Esophagus muscularis mucosa (tissue), 4 donors: ENCODE measurements at regions not wholly inside any gene's neighbourhood (a gene's known extent, or its start where the extent isn't known, plus 50 kb on each side); places are given as distances from the start of the nearest gene placed in this dataset.

ENCODE experiments used
- EP300 ChIP-seq: sonication (generic); formaldehyde crosslinking; IDR thresholded peaks from one replicate; pipeline ENCODE4 v1.6.1; 2017; ENCODE audit warnings: antibody characterized with exemption
- POLR2A ChIP-seq: fragments of 450-650 bp; IDR thresholded peaks from one replicate; pipeline ENCODE4 v1.6.1; 2017; ENCODE audit warnings: antibody characterized with exemption, moderate library complexity, mild to moderate bottlenecking, low read depth
- POLR2AphosphoS5 ChIP-seq, 2 donors: sonication (generic); formaldehyde crosslinking; IDR thresholded peaks; one replicate each; pipeline ENCODE4 v1.6.1; 2017; ENCODE audit warnings: antibody characterized with exemption in 2 of 2
- TF ChIP-seq, protein P1 (sequence below), 3 experiments: fragments of 200-600 bp in 2 of 3; fragments of 450-650 bp in 1 of 3; sonication (generic) in 2 of 3; IDR thresholded peaks; one replicate each; pipeline ENCODE4 v1.5.1; 2017 to 2019; ENCODE audit warnings: antibody characterized with exemption in 3 of 3, mild to moderate bottlenecking in 2 of 3, moderate library complexity in 1 of 3

DNA sequence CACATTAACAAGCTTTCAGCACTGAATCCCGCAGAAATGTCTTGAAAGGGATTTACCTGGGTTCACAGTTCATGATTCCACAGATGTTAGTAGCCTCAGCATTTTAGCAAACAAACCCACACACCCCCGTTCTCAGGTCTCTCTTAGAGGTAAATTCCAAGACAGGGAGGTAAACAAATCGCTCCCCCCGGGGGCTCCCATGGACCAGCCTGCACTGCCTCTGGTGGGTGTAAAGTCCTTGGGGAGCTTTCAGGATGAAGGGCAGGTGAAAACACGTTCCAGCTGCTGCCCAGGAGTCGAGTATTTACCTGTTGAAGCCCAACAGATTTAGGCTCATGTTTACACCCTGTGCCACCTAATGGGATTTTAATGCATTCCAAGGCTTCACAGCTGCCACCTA is 187.0 kb upstream of the FOXQ1 start:
- TF ChIP-seq POLR2A (no peak), EP300 (no peak), POLR2AphosphoS5 (IDR thresholded peaks at IDR 0.05) (no peak)
- TF ChIP-seq, protein P1, sequence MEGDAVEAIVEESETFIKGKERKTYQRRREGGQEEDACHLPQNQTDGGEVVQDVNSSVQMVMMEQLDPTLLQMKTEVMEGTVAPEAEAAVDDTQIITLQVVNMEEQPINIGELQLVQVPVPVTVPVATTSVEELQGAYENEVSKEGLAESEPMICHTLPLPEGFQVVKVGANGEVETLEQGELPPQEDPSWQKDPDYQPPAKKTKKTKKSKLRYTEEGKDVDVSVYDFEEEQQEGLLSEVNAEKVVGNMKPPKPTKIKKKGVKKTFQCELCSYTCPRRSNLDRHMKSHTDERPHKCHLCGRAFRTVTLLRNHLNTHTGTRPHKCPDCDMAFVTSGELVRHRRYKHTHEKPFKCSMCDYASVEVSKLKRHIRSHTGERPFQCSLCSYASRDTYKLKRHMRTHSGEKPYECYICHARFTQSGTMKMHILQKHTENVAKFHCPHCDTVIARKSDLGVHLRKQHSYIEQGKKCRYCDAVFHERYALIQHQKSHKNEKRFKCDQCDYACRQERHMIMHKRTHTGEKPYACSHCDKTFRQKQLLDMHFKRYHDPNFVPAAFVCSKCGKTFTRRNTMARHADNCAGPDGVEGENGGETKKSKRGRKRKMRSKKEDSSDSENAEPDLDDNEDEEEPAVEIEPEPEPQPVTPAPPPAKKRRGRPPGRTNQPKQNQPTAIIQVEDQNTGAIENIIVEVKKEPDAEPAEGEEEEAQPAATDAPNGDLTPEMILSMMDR (IDR thresholded peaks at IDR 0.05) = no peak
